HEK293T (cell line): ENCODE measurements at regions not wholly inside any gene's neighbourhood (a gene's known extent, or its start where the extent isn't known, plus 50 kb on each side); places are given as distances from the start of the nearest gene placed in this dataset.

ENCODE experiments used
- FOXM1 ChIP-seq: fragments of 450-650 bp; IDR thresholded peaks from 2 replicates; pipeline ENCODE4 v1.6.1; 2017; ENCODE audit warnings: mild to moderate bottlenecking, borderline replicate concordance
- NFRKB ChIP-seq: fragments of 450-650 bp; IDR thresholded peaks from 2 replicates; pipeline ENCODE4 v1.6.1; 2016; ENCODE audit warnings: mild to moderate bottlenecking, moderate library complexity
- SP1 ChIP-seq: fragments of 450-650 bp; IDR thresholded peaks from 2 replicates; pipeline ENCODE4 v1.6.1; 2017
- TARDBP ChIP-seq: fragments of 450-650 bp; IDR thresholded peaks from 2 replicates; pipeline ENCODE4 v1.6.1; 2016

- TF ChIP-seq TARDBP (no peak), FOXM1 (no peak), NFRKB (no peak), SP1 (no peak)
Measured at GRCh38 chr3:5444253-5444652, 256.7 kb downstream of the EDEM1 start.
